ENCODE measurements at regions not wholly inside any gene's neighbourhood (a gene's known extent, or its start where the extent isn't known, plus 50 kb on each side); places are given as distances from the start of the nearest gene placed in this dataset.

DNA sequence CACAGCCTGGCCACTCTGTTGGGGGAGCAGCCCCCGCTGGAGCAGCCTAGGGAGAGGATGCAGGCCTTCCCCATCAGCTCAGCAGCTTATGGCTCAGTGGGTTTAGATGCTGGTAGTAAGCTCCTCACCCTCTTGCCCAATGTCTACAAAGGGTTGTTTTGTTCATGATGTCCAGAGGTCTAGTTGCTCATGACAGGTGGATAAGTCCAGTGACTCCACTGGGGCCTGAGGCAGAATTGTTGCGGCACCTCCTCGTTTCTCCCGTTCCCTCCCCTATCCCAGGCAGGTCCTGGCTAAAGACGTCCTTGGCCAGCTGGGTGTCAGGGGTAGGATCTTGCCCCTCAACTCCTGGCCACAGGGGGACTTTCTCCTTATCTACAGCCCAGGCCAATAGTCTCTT is 233.5 kb upstream of the B3GAT1 start:
- no peak for DNase-seq

GRCh38 chr11:134644476-134645456 is 232.7 kb upstream of the B3GAT1 start:
- no peaks in the 10 kb centered on the region for H3K9me3 ChIP-seq
- H3K4me3 ChIP-seq: no peak overlapping the region
- no peak for DNase-seq
- intact Hi-C loops (cut with DNase I): no loop called here
- no peak for TF ChIP-seq POLR2A (IDR thresholded peaks at IDR 0.05)
- TF ChIP-seq, protein P1, sequence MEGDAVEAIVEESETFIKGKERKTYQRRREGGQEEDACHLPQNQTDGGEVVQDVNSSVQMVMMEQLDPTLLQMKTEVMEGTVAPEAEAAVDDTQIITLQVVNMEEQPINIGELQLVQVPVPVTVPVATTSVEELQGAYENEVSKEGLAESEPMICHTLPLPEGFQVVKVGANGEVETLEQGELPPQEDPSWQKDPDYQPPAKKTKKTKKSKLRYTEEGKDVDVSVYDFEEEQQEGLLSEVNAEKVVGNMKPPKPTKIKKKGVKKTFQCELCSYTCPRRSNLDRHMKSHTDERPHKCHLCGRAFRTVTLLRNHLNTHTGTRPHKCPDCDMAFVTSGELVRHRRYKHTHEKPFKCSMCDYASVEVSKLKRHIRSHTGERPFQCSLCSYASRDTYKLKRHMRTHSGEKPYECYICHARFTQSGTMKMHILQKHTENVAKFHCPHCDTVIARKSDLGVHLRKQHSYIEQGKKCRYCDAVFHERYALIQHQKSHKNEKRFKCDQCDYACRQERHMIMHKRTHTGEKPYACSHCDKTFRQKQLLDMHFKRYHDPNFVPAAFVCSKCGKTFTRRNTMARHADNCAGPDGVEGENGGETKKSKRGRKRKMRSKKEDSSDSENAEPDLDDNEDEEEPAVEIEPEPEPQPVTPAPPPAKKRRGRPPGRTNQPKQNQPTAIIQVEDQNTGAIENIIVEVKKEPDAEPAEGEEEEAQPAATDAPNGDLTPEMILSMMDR (IDR thresholded peaks at IDR 0.05): no peak
- ATAC-seq: no peak
- H3K4me1 ChIP-seq: no peaks in the 10 kb centered on the region
- H3K27ac ChIP-seq: no peak overlapping the region
- WGBS (ENCODE audit: insufficient coverage, low coverage, low lambda C conversion rate, missing lambda C conversion rate): 60% methylated on average over 19 of the region's 20 CpGs
- no peaks in the 10 kb centered on the region for H3K27me3 ChIP-seq
- H3K36me3 ChIP-seq: no peaks in the 10 kb centered on the region

More for the DNA sequence above, 233.5 kb upstream of the B3GAT1 start:
- WGBS (ENCODE audit: insufficient coverage, low coverage, low lambda C conversion rate, missing lambda C conversion rate): 63% methylated on average over 1 of the region's 5 CpGs
- no peak overlapping the region for H3K4me3 ChIP-seq
- no peak for ATAC-seq
- TF ChIP-seq, protein P1 (IDR thresholded peaks at IDR 0.05): no peak
- H3K36me3 ChIP-seq: no peaks in the 10 kb centered on the region
- intact Hi-C loops (cut with DNase I): no loop called here
- H3K4me1 ChIP-seq: no peaks in the 10 kb centered on the region
- no peaks in the 10 kb centered on the region for H3K27me3 ChIP-seq
- H3K27ac ChIP-seq: no peak overlapping the region
- no peaks in the 10 kb centered on the region for H3K9me3 ChIP-seq

DNA sequence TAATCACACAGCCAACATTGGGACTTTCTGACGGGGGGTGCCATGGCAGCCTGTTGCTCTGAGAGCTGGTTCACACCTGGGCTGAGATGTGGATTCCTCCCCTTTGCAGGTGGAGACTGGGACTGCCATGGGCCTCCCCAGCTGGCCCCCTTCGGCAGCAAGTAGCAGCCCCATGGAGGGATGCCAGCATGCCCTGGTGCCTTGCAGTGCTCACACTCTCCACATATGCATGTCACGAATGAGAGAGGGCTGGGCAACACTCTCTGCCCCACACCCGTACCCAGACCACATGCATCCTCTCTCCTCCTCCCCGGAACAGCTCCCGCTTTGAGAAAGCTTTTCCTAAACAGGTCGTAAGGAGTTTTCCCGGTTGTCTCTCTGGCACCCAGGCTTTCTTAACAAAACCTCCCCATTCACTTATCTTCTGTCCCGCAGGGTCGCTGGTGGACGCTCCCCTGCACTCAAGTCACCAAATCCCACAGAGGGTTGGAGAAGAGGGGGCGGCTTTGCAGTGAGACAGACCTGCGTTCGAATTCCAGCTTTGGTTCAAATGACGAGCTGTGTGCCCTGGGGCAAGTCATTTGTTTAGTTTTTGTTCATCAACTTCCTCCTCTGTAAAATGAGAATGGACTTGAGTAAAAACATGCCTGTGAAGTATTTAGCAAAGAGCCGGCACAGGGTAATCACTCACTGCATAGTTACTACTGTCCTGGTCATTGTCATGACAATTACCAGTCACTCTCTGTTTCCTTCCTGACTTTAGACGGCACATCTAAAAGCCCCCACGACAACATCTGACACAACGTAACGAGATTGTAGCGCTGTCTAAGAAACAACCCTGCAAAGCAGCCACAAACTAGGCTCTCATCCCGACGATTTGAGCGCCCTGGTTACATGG is 231.3 kb upstream of the B3GAT1 start:
- no peak for ATAC-seq
- no peak overlapping the region for H3K27ac ChIP-seq
- no peaks in the 10 kb centered on the region for H3K9me3 ChIP-seq
- no peaks in the 10 kb centered on the region for H3K27me3 ChIP-seq
- H3K4me1 ChIP-seq: no peaks in the 10 kb centered on the region
- TF ChIP-seq, protein P1 (IDR thresholded peaks at IDR 0.05): no peak
- TF ChIP-seq POLR2A (IDR thresholded peaks at IDR 0.05): no peak
- no peaks in the 10 kb centered on the region for H3K36me3 ChIP-seq
- DNase-seq: no peak
- intact Hi-C loops (cut with DNase I): no loop called here
- no peak overlapping the region for H3K4me3 ChIP-seq
- 47% methylated on average over 21 of the region's 24 CpGs for WGBS (ENCODE audit: insufficient coverage, low coverage, low lambda C conversion rate, missing lambda C conversion rate)

GRCh38 chr11:134642206-134642605 is 230.2 kb upstream of the B3GAT1 start:
- Histone ChIP-seq H3K4me3 (no peak overlapping the region), H3K4me1 (no peaks in the 10 kb centered on the region), H3K9me3 (no peaks in the 10 kb centered on the region), H3K27ac (no peak overlapping the region), H3K36me3 (no peaks in the 10 kb centered on the region), H3K27me3 (no peaks in the 10 kb centered on the region)
- intact Hi-C loops (cut with DNase I): no loop called here
- peak in 1 of 4 donors; percentile 67 for ATAC-seq
- 27% methylated on average over 2 of the region's 3 CpGs for WGBS (ENCODE audit: insufficient coverage, low coverage, low lambda C conversion rate, missing lambda C conversion rate)
- DNase-seq: no peak
- TF ChIP-seq, protein P1 (IDR thresholded peaks at IDR 0.05): no peak
- no peak for TF ChIP-seq POLR2A (IDR thresholded peaks at IDR 0.05)

Measured in right lobe of liver (tissue), 6 donors.